Fibroblast of skin of scalp (primary cell): ENCODE measurements at regions not wholly inside any gene's neighbourhood (a gene's known extent, or its start where the extent isn't known, plus 50 kb on each side); places are given as distances from the start of the nearest gene placed in this dataset.

Source experiments
- DNase-seq: peaks from one replicate; pipeline ENCODE4 v3.0.0-alpha.2; 2013

- DNase-seq = no peak
Measured at GRCh38 chr3:117128872-117129271, 419.3 kb downstream of the TUSC7 start.

GRCh38 chr3:117129516-117129915 lies 419.9 kb downstream of the TUSC7 start:
- no peak for DNase-seq

GRCh38 chr3:117130222-117130621 lies 420.6 kb downstream of the TUSC7 start:
- DNase-seq = peak; percentile 37

GRCh38 chr3:117131259-117131658 lies 421.7 kb downstream of the TUSC7 start:
- DNase-seq = no peak

GRCh38 chr3:117133066-117133465 lies 423.5 kb downstream of the TUSC7 start:
- DNase-seq = no peak

- DNase-seq = no peak
Measured at GRCh38 chr3:117135207-117135606, 425.6 kb downstream of the TUSC7 start.

- no peak for DNase-seq
Measured at GRCh38 chr3:117136003-117136402, 426.4 kb downstream of the TUSC7 start.

- no peak for DNase-seq
Measured at GRCh38 chr3:117137065-117137464, 427.5 kb downstream of the TUSC7 start.

- no peak for DNase-seq
Measured at GRCh38 chr3:117139681-117140080, 430.1 kb downstream of the TUSC7 start.

GRCh38 chr3:117141812-117142211 lies 432.2 kb downstream of the TUSC7 start:
- no peak for DNase-seq

GRCh38 chr3:117144853-117145252 lies 435.3 kb downstream of the TUSC7 start:
- peak; percentile 29 for DNase-seq

GRCh38 chr3:117145677-117146076 lies 436.1 kb downstream of the TUSC7 start:
- DNase-seq = peak; percentile 22

GRCh38 chr3:117146571-117146970 lies 437.0 kb downstream of the TUSC7 start:
- DNase-seq = no peak

- no peak for DNase-seq
Measured at GRCh38 chr3:117149584-117149983, 440.0 kb downstream of the TUSC7 start.

- peak; percentile 16 for DNase-seq
Measured at GRCh38 chr3:117150628-117151027, 441.0 kb downstream of the TUSC7 start.

- DNase-seq = no peak
Measured at GRCh38 chr3:117160176-117160575, 450.6 kb downstream of the TUSC7 start.

GRCh38 chr3:117161816-117162215 lies 452.2 kb downstream of the TUSC7 start:
- no peak for DNase-seq

- no peak for DNase-seq
Measured at GRCh38 chr3:117165176-117165575, 455.6 kb downstream of the TUSC7 start.

- DNase-seq = peak; percentile 75
Measured at GRCh38 chr3:117165601-117166051, 456.0 kb downstream of the TUSC7 start.

- DNase-seq = no peak
Measured at GRCh38 chr3:117168896-117169295, 459.3 kb downstream of the TUSC7 start.

- no peak for DNase-seq
Measured at GRCh38 chr3:117170094-117170493, 460.5 kb downstream of the TUSC7 start.

GRCh38 chr3:117171124-117171523 lies 461.5 kb downstream of the TUSC7 start:
- no peak for DNase-seq

- no peak for DNase-seq
Measured at GRCh38 chr3:117172426-117172825, 462.8 kb downstream of the TUSC7 start.

- DNase-seq = no peak
Measured at GRCh38 chr3:117181222-117181621, 471.6 kb downstream of the TUSC7 start.

GRCh38 chr3:117184574-117184973 lies 475.0 kb downstream of the TUSC7 start:
- peak; percentile 85 for DNase-seq

GRCh38 chr3:117191245-117191644 lies 481.7 kb downstream of the TUSC7 start:
- no peak for DNase-seq
